ENCODE measurements at regions not wholly inside any gene's neighbourhood (a gene's known extent, or its start where the extent isn't known, plus 50 kb on each side); places are given as distances from the start of the nearest gene placed in this dataset.

DNA sequence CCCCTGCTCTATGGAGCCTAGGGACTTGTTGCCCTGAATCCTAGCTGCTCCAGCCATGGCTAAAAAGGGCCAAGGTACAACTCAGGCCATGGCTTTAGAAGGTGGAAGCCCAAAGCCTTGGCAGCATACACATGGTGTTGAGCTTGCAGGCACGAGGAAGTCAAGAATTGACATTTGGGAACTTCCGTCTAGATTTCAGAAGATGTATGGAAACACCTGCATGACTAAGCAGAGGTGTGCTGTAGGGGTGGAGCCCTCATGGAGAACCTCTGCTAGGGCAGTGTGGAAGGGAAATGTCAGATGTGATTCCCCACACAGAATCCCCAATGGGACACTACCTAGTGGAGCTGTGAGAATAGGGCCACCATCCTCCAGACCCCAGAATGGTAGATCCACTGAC, 95.1 kb upstream of the TMEM170B start:
- no peak overlapping the region for H4K12ac ChIP-seq (ENCODE audit: low read depth, low read length)
- no peaks in the 10 kb centered on the region for H3K79me1 ChIP-seq (ENCODE audit: low read length)
- H3K4me1 ChIP-seq (ENCODE audit: control insufficient read depth in 1 of 2, insufficient read depth in 2 of 2, low read length in 2 of 2): no peaks in the 10 kb centered on the region
- no peak overlapping the region for H3K18ac ChIP-seq (ENCODE audit: low read length)
- H3K27me3 ChIP-seq (ENCODE audit: insufficient read depth, low read length): no peaks in the 10 kb centered on the region
- no peak overlapping the region for H3K4ac ChIP-seq (ENCODE audit: low read depth, low read length)
- no peak overlapping the region for H4K8ac ChIP-seq (ENCODE audit: low read depth, low read length)
- H2AFZ ChIP-seq (ENCODE audit: insufficient read depth, low read length, poor library complexity): no peak overlapping the region
- no peak overlapping the region for H3K4me3 ChIP-seq (ENCODE audit: low read depth, low read length)
- H3K23ac ChIP-seq (ENCODE audit: low read length): no peak overlapping the region
- no peak overlapping the region for H3K14ac ChIP-seq (ENCODE audit: low read length)
- DNase-seq: no peak
- no peak overlapping the region for H2BK5ac ChIP-seq (ENCODE audit: low read depth, low read length, poor library complexity)
- no peak overlapping the region for H3K9ac ChIP-seq (ENCODE audit: low read length)
- H3K9me3 ChIP-seq (ENCODE audit: insufficient read depth, low read depth, low read length): no peaks in the 10 kb centered on the region
- no peaks in the 10 kb centered on the region for H3K79me2 ChIP-seq (ENCODE audit: control insufficient read depth, insufficient read depth, low read length, poor library complexity)
- H2BK120ac ChIP-seq (ENCODE audit: insufficient read depth, low read length, poor library complexity): no peak overlapping the region
- no peaks in the 10 kb centered on the region for H3K36me3 ChIP-seq (ENCODE audit: control insufficient read depth in 1 of 2, insufficient read depth in 2 of 2, low read length in 2 of 2)
- H4K91ac ChIP-seq (ENCODE audit: low read depth, low read length): no peak overlapping the region
- no peak overlapping the region for H2AK5ac ChIP-seq (ENCODE audit: low read length)
- WGBS (ENCODE audit: extremely low coverage, insufficient coverage, insufficient read length): no CpG with 5 or more reads among the region's 2 CpGs
- no peak overlapping the region for H3K27ac ChIP-seq (ENCODE audit: low read depth, low read length)
- no peak overlapping the region for H3K4me2 ChIP-seq (ENCODE audit: low read length)
- H2BK12ac ChIP-seq (ENCODE audit: low read length): no peak overlapping the region

GRCh38 chr6:11439876-11440275, 97.7 kb upstream of the TMEM170B start:
- no peak overlapping the region for H3K27ac ChIP-seq (ENCODE audit: low read depth, low read length)
- no CpG with 5 or more reads among the region's 2 CpGs for WGBS (ENCODE audit: extremely low coverage, insufficient coverage, insufficient read length)
- no peak overlapping the region for H3K9ac ChIP-seq (ENCODE audit: low read length)
- DNase-seq: no peak
- H2BK12ac ChIP-seq (ENCODE audit: low read length): no peak overlapping the region
- H3K79me1 ChIP-seq (ENCODE audit: low read length): no peaks in the 10 kb centered on the region
- H3K23ac ChIP-seq (ENCODE audit: low read length): no peak overlapping the region
- no peak overlapping the region for H3K14ac ChIP-seq (ENCODE audit: low read length)
- no peak overlapping the region for H4K12ac ChIP-seq (ENCODE audit: low read depth, low read length)
- no peak overlapping the region for H4K91ac ChIP-seq (ENCODE audit: low read depth, low read length)
- no peak overlapping the region for H4K8ac ChIP-seq (ENCODE audit: low read depth, low read length)
- no peaks in the 10 kb centered on the region for H3K79me2 ChIP-seq (ENCODE audit: control insufficient read depth, insufficient read depth, low read length, poor library complexity)
- H3K9me3 ChIP-seq (ENCODE audit: insufficient read depth, low read depth, low read length): peaks cover 2% of the 10 kb centered on the region
- no peak overlapping the region for H2AK5ac ChIP-seq (ENCODE audit: low read length)
- H3K36me3 ChIP-seq (ENCODE audit: control insufficient read depth in 1 of 2, insufficient read depth in 2 of 2, low read length in 2 of 2): no peaks in the 10 kb centered on the region
- H2BK120ac ChIP-seq (ENCODE audit: insufficient read depth, low read length, poor library complexity): no peak overlapping the region
- no peaks in the 10 kb centered on the region for H3K4me1 ChIP-seq (ENCODE audit: control insufficient read depth in 1 of 2, insufficient read depth in 2 of 2, low read length in 2 of 2)
- no peak overlapping the region for H3K4ac ChIP-seq (ENCODE audit: low read depth, low read length)
- no peak overlapping the region for H2AFZ ChIP-seq (ENCODE audit: insufficient read depth, low read length, poor library complexity)
- H2BK5ac ChIP-seq (ENCODE audit: low read depth, low read length, poor library complexity): no peak overlapping the region
- no peaks in the 10 kb centered on the region for H3K27me3 ChIP-seq (ENCODE audit: insufficient read depth, low read length)
- H3K18ac ChIP-seq (ENCODE audit: low read length): no peak overlapping the region
- H3K4me3 ChIP-seq (ENCODE audit: low read depth, low read length): no peak overlapping the region
- H3K4me2 ChIP-seq (ENCODE audit: low read length): no peak overlapping the region

DNA sequence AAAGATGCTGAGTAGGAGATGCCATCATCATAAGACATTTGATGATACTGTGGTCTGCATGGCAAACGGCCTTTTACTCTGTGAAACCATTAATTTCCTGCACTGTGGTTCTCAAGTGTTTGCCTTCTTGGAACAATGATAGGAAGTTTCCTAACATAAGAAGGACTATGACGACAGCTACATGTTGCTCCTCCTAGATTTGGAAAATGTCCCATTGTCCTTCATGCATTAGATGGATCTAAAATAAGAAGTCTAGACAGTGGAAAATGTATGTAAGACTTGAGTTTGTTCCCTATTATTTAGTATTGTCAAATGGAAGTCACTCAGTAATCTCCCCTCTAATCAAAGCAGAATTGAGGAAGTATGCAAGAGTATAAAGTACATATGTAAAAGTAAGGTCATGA, 98.5 kb upstream of the TMEM170B start:
- no peak overlapping the region for H4K12ac ChIP-seq (ENCODE audit: low read depth, low read length)
- H3K27ac ChIP-seq (ENCODE audit: low read depth, low read length): no peak overlapping the region
- no peaks in the 10 kb centered on the region for H3K36me3 ChIP-seq (ENCODE audit: control insufficient read depth in 1 of 2, insufficient read depth in 2 of 2, low read length in 2 of 2)
- no peak overlapping the region for H4K8ac ChIP-seq (ENCODE audit: low read depth, low read length)
- no peaks in the 10 kb centered on the region for H3K79me2 ChIP-seq (ENCODE audit: control insufficient read depth, insufficient read depth, low read length, poor library complexity)
- no peak for DNase-seq
- no peak overlapping the region for H3K18ac ChIP-seq (ENCODE audit: low read length)
- H3K4me1 ChIP-seq (ENCODE audit: control insufficient read depth in 1 of 2, insufficient read depth in 2 of 2, low read length in 2 of 2): no peaks in the 10 kb centered on the region
- no peak overlapping the region for H3K23ac ChIP-seq (ENCODE audit: low read length)
- H3K4me3 ChIP-seq (ENCODE audit: low read depth, low read length): no peak overlapping the region
- no peaks in the 10 kb centered on the region for H3K27me3 ChIP-seq (ENCODE audit: insufficient read depth, low read length)
- H2BK12ac ChIP-seq (ENCODE audit: low read length): no peak overlapping the region
- H4K91ac ChIP-seq (ENCODE audit: low read depth, low read length): no peak overlapping the region
- peaks cover 2% of the 10 kb centered on the region for H3K9me3 ChIP-seq (ENCODE audit: insufficient read depth, low read depth, low read length)
- H2AFZ ChIP-seq (ENCODE audit: insufficient read depth, low read length, poor library complexity): no peak overlapping the region
- H2BK5ac ChIP-seq (ENCODE audit: low read depth, low read length, poor library complexity): no peak overlapping the region
- H3K14ac ChIP-seq (ENCODE audit: low read length): no peak overlapping the region
- H2AK5ac ChIP-seq (ENCODE audit: low read length): no peak overlapping the region
- no peak overlapping the region for H3K4ac ChIP-seq (ENCODE audit: low read depth, low read length)
- H3K4me2 ChIP-seq (ENCODE audit: low read length): no peak overlapping the region
- H3K79me1 ChIP-seq (ENCODE audit: low read length): no peaks in the 10 kb centered on the region
- no peak overlapping the region for H2BK120ac ChIP-seq (ENCODE audit: insufficient read depth, low read length, poor library complexity)
- H3K9ac ChIP-seq (ENCODE audit: low read length): no peak overlapping the region
- no CpG with 5 or more reads among the region's 2 CpGs for WGBS (ENCODE audit: extremely low coverage, insufficient coverage, insufficient read length)

- no peaks in the 10 kb centered on the region for H3K4me1 ChIP-seq (ENCODE audit: control insufficient read depth in 1 of 2, insufficient read depth in 2 of 2, low read length in 2 of 2)
- H3K79me1 ChIP-seq (ENCODE audit: low read length): no peaks in the 10 kb centered on the region
- H3K9ac ChIP-seq (ENCODE audit: low read length): no peak overlapping the region
- H4K12ac ChIP-seq (ENCODE audit: low read depth, low read length): no peak overlapping the region
- no peak overlapping the region for H2BK5ac ChIP-seq (ENCODE audit: low read depth, low read length, poor library complexity)
- H2BK12ac ChIP-seq (ENCODE audit: low read length): peak overlapping the region; percentile 39
- WGBS (ENCODE audit: extremely low coverage, insufficient coverage, insufficient read length): no CpG with 5 or more reads among the region's 6 CpGs
- no peak overlapping the region for H2AFZ ChIP-seq (ENCODE audit: insufficient read depth, low read length, poor library complexity)
- H3K4me3 ChIP-seq (ENCODE audit: low read depth, low read length): no peak overlapping the region
- no peak overlapping the region for H2AK5ac ChIP-seq (ENCODE audit: low read length)
- H3K27me3 ChIP-seq (ENCODE audit: insufficient read depth, low read length): no peaks in the 10 kb centered on the region
- H3K27ac ChIP-seq (ENCODE audit: low read depth, low read length): no peak overlapping the region
- no peak overlapping the region for H3K4me2 ChIP-seq (ENCODE audit: low read length)
- no peaks in the 10 kb centered on the region for H3K36me3 ChIP-seq (ENCODE audit: control insufficient read depth in 1 of 2, insufficient read depth in 2 of 2, low read length in 2 of 2)
- no peak for DNase-seq
- H3K18ac ChIP-seq (ENCODE audit: low read length): no peak overlapping the region
- no peak overlapping the region for H3K4ac ChIP-seq (ENCODE audit: low read depth, low read length)
- no peak overlapping the region for H3K14ac ChIP-seq (ENCODE audit: low read length)
- no peak overlapping the region for H4K91ac ChIP-seq (ENCODE audit: low read depth, low read length)
- no peak overlapping the region for H4K8ac ChIP-seq (ENCODE audit: low read depth, low read length)
- H3K79me2 ChIP-seq (ENCODE audit: control insufficient read depth, insufficient read depth, low read length, poor library complexity): no peaks in the 10 kb centered on the region
- no peak overlapping the region for H2BK120ac ChIP-seq (ENCODE audit: insufficient read depth, low read length, poor library complexity)
- H3K23ac ChIP-seq (ENCODE audit: low read length): no peak overlapping the region
- peaks cover 2% of the 10 kb centered on the region for H3K9me3 ChIP-seq (ENCODE audit: insufficient read depth, low read depth, low read length)
Measured at GRCh38 chr6:11437824-11438459, 99.6 kb upstream of the TMEM170B start.
